ENCODE measurements at regions not wholly inside any gene's neighbourhood (a gene's known extent, or its start where the extent isn't known, plus 50 kb on each side); places are given as distances from the start of the nearest gene placed in this dataset.
"Not testable (repeated sequence)": the region's sequence is repeated elsewhere in the genome, so short reads cannot be mapped to it uniquely, and the experiment has no call there.

DNA sequence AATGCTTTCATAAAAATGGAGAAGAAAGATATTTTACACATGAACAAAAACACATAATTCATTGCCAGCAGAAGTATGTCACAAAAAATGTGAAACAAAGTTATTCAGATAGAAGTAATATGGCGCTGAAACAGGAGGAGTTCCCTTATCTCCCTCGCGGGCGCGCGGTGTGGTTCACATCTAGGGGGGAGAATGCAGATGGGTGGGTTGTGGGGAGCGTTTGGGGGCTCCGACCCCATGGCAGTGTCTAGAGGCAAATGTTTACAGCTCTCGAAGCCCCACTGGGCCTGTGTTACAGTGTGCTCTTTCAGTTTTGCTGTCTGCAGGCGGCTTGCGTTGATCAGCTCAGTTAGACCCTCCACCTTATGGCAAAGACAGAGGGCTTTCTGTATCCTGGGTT, 297.5 kb downstream of the CGGBP1 start:
- TF ChIP-seq SUZ12 (IDR thresholded peaks at IDR 0.05; ENCODE audit: extremely low read depth, insufficient read depth, insufficient read length) = no peak
- no peak for TF ChIP-seq YY1 (IDR thresholded peaks at IDR 0.05; ENCODE audit: insufficient read depth, insufficient read length)
- no peak for DNase-seq (ENCODE audit: low read depth, low spot score)
- Histone ChIP-seq H3K4me3 (ENCODE audit: insufficient read length, low read depth) (no peak overlapping the region), H3K9me3 (ENCODE audit: insufficient read depth, low read length) (no peaks in the 10 kb centered on the region), H3K27me3 (ENCODE audit: insufficient read depth, insufficient read length) (no peaks in the 10 kb centered on the region), H3K4me1 (ENCODE audit: insufficient read depth, insufficient read length) (no peaks in the 10 kb centered on the region), H3K36me3 (ENCODE audit: insufficient read depth, insufficient read length, low read length) (no peaks in the 10 kb centered on the region), H3K9ac (ENCODE audit: insufficient read length, low read depth) (no peak overlapping the region)

- H3K4me3 ChIP-seq (ENCODE audit: insufficient read length, low read depth) = no peak overlapping the region
- H3K36me3 ChIP-seq (ENCODE audit: insufficient read depth, insufficient read length, low read length) = no peaks in the 10 kb centered on the region
- no peak overlapping the region for H3K9ac ChIP-seq (ENCODE audit: insufficient read length, low read depth)
- TF ChIP-seq YY1 (IDR thresholded peaks at IDR 0.05; ENCODE audit: insufficient read depth, insufficient read length) = no peak
- TF ChIP-seq ZNF274 (IDR thresholded peaks at IDR 0.05; ENCODE audit: low read depth, low read length) = no peak
- TF ChIP-seq SUZ12 (IDR thresholded peaks at IDR 0.05; ENCODE audit: extremely low read depth, insufficient read depth, insufficient read length) = no peak
- H3K9me3 ChIP-seq (ENCODE audit: insufficient read depth, low read length) = peaks cover 5% of the 10 kb centered on the region; the same call in 1 of the 2 replicates
- no peaks in the 10 kb centered on the region for H3K4me1 ChIP-seq (ENCODE audit: insufficient read depth, insufficient read length)
- no peak for DNase-seq (ENCODE audit: low read depth, low spot score)
- no peaks in the 10 kb centered on the region for H3K27me3 ChIP-seq (ENCODE audit: insufficient read depth, insufficient read length)
Measured at GRCh38 chr3:87756616-87757015, 302.2 kb downstream of the CGGBP1 start.

- H3K27me3 ChIP-seq (ENCODE audit: insufficient read depth, insufficient read length) = no peaks in the 10 kb centered on the region
- no peak overlapping the region for H3K9ac ChIP-seq (ENCODE audit: insufficient read length, low read depth)
- H3K4me1 ChIP-seq (ENCODE audit: insufficient read depth, insufficient read length) = no peaks in the 10 kb centered on the region
- DNase-seq (ENCODE audit: low read depth, low spot score) = no peak
- no peak overlapping the region for H3K4me3 ChIP-seq (ENCODE audit: insufficient read length, low read depth)
- TF ChIP-seq SUZ12 (IDR thresholded peaks at IDR 0.05; ENCODE audit: extremely low read depth, insufficient read depth, insufficient read length) (no peak), ZNF274 (IDR thresholded peaks at IDR 0.05; ENCODE audit: low read depth, low read length) (no peak), YY1 (IDR thresholded peaks at IDR 0.05; ENCODE audit: insufficient read depth, insufficient read length) (no peak)
- no peaks in the 10 kb centered on the region for H3K36me3 ChIP-seq (ENCODE audit: insufficient read depth, insufficient read length, low read length)
- peaks cover 5% of the 10 kb centered on the region; the same call in 1 of the 2 replicates for H3K9me3 ChIP-seq (ENCODE audit: insufficient read depth, low read length)
Measured at GRCh38 chr3:87755852-87756251, 303.0 kb downstream of the CGGBP1 start.

DNA sequence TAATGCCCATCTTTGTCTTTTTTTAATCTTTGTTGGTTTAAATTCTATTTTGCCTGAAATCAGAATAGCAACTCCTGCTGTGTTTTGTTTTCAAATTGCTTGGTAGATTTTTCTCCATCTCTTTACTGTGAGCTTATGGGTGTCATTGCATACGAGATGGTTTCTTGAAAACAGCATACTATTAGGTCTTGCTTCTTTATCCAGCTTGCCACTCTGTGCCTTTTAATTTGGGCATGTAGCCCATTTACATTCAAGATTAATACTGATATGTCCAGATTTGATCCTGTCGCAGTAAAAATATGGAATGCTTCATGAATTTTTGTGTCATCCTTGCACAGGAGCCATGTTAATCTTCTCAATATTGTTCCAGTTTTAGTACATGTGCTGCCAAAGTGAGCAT, 316.6 kb downstream of the CGGBP1 start:
- no peak for DNase-seq (ENCODE audit: low read depth, low spot score)
- Histone ChIP-seq H3K4me3 (ENCODE audit: insufficient read length, low read depth) (no peak overlapping the region), H3K36me3 (ENCODE audit: insufficient read depth, insufficient read length, low read length) (no peaks in the 10 kb centered on the region), H3K9me3 (ENCODE audit: insufficient read depth, low read length) (peaks cover 29% of the 10 kb centered on the region), H3K9ac (ENCODE audit: insufficient read length, low read depth) (no peak overlapping the region), H3K27me3 (ENCODE audit: insufficient read depth, insufficient read length) (no peaks in the 10 kb centered on the region), H3K4me1 (ENCODE audit: insufficient read depth, insufficient read length) (no peaks in the 10 kb centered on the region)
- TF ChIP-seq SUZ12 (IDR thresholded peaks at IDR 0.05; ENCODE audit: extremely low read depth, insufficient read depth, insufficient read length) (no peak), ZNF274 (IDR thresholded peaks at IDR 0.05; ENCODE audit: low read depth, low read length) (no peak), YY1 (IDR thresholded peaks at IDR 0.05; ENCODE audit: insufficient read depth, insufficient read length) (no peak)

DNA sequence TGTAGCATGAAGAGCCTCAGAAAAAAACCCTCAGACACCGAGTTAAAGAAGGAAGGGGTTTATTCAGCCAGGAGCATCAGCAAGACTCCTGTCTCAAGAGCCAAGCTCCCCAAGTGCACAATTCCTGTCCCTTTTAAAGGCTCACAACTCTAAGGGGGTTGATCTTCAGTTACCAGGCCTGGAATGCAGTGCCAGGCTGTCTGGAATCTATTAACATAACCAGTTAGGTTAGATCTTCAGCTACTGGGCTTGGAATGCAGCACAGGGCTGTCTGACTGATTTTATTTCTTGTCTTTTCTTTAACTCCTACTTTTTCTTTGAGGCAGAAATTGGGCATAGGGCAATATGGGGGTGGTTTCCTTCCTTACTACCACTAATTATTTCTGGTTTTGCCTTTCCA, 317.9 kb downstream of the CGGBP1 start:
- not testable (repeated sequence) for DNase-seq (ENCODE audit: low read depth, low spot score); H3K36me3 ChIP-seq (ENCODE audit: insufficient read depth, insufficient read length, low read length); H3K27me3 ChIP-seq (ENCODE audit: insufficient read depth, insufficient read length); H3K9ac ChIP-seq (ENCODE audit: insufficient read length, low read depth); H3K4me3 ChIP-seq (ENCODE audit: insufficient read length, low read depth); H3K4me1 ChIP-seq (ENCODE audit: insufficient read depth, insufficient read length)
- peaks cover 29% of the 10 kb centered on the region for H3K9me3 ChIP-seq (ENCODE audit: insufficient read depth, low read length)

GRCh38 chr3:87737817-87738216, 321.0 kb downstream of the CGGBP1 start:
- H3K4me3 ChIP-seq (ENCODE audit: insufficient read length, low read depth); H3K27me3 ChIP-seq (ENCODE audit: insufficient read depth, insufficient read length); H3K4me1 ChIP-seq (ENCODE audit: insufficient read depth, insufficient read length); H3K36me3 ChIP-seq (ENCODE audit: insufficient read depth, insufficient read length, low read length); H3K9ac ChIP-seq (ENCODE audit: insufficient read length, low read depth); DNase-seq (ENCODE audit: low read depth, low spot score): not testable (repeated sequence)
- peaks cover 25% of the 10 kb centered on the region for H3K9me3 ChIP-seq (ENCODE audit: insufficient read depth, low read length)

- H3K4me3 ChIP-seq (ENCODE audit: insufficient read length, low read depth) = no peak overlapping the region
- H3K9ac ChIP-seq (ENCODE audit: insufficient read length, low read depth) = no peak overlapping the region
- TF ChIP-seq YY1 (IDR thresholded peaks at IDR 0.05; ENCODE audit: insufficient read depth, insufficient read length) = no peak
- no peak for TF ChIP-seq SUZ12 (IDR thresholded peaks at IDR 0.05; ENCODE audit: extremely low read depth, insufficient read depth, insufficient read length)
- no peak for TF ChIP-seq ZNF274 (IDR thresholded peaks at IDR 0.05; ENCODE audit: low read depth, low read length)
- no peaks in the 10 kb centered on the region for H3K36me3 ChIP-seq (ENCODE audit: insufficient read depth, insufficient read length, low read length)
- H3K27me3 ChIP-seq (ENCODE audit: insufficient read depth, insufficient read length) = no peaks in the 10 kb centered on the region
- H3K9me3 ChIP-seq (ENCODE audit: insufficient read depth, low read length) = peaks cover 8% of the 10 kb centered on the region
- DNase-seq (ENCODE audit: low read depth, low spot score) = no peak
- H3K4me1 ChIP-seq (ENCODE audit: insufficient read depth, insufficient read length) = no peaks in the 10 kb centered on the region
Measured at GRCh38 chr3:87733671-87734367, 325.0 kb downstream of the CGGBP1 start.

- TF ChIP-seq YY1 (IDR thresholded peaks at IDR 0.05; ENCODE audit: insufficient read depth, insufficient read length) = no peak
- no peak for TF ChIP-seq ZNF274 (IDR thresholded peaks at IDR 0.05; ENCODE audit: low read depth, low read length)
- TF ChIP-seq SUZ12 (IDR thresholded peaks at IDR 0.05; ENCODE audit: extremely low read depth, insufficient read depth, insufficient read length) = no peak
- H3K27me3 ChIP-seq (ENCODE audit: insufficient read depth, insufficient read length) = no peaks in the 10 kb centered on the region
- DNase-seq (ENCODE audit: low read depth, low spot score) = no peak
- H3K4me3 ChIP-seq (ENCODE audit: insufficient read length, low read depth) = no peak overlapping the region
- H3K36me3 ChIP-seq (ENCODE audit: insufficient read depth, insufficient read length, low read length) = no peaks in the 10 kb centered on the region
- no peaks in the 10 kb centered on the region for H3K4me1 ChIP-seq (ENCODE audit: insufficient read depth, insufficient read length)
- peaks cover 24% of the 10 kb centered on the region for H3K9me3 ChIP-seq (ENCODE audit: insufficient read depth, low read length)
- H3K9ac ChIP-seq (ENCODE audit: insufficient read length, low read depth) = no peak overlapping the region
Measured at GRCh38 chr3:87732294-87732693, 326.5 kb downstream of the CGGBP1 start.

Measured in NT2/D1 (cell line).